ENCODE measurements at regions not wholly inside any gene's neighbourhood (a gene's known extent, or its start where the extent isn't known, plus 50 kb on each side); places are given as distances from the start of the nearest gene placed in this dataset.
"Not testable (repeated sequence)": the region's sequence is repeated elsewhere in the genome, so short reads cannot be mapped to it uniquely, and the experiment has no call there.

DNA sequence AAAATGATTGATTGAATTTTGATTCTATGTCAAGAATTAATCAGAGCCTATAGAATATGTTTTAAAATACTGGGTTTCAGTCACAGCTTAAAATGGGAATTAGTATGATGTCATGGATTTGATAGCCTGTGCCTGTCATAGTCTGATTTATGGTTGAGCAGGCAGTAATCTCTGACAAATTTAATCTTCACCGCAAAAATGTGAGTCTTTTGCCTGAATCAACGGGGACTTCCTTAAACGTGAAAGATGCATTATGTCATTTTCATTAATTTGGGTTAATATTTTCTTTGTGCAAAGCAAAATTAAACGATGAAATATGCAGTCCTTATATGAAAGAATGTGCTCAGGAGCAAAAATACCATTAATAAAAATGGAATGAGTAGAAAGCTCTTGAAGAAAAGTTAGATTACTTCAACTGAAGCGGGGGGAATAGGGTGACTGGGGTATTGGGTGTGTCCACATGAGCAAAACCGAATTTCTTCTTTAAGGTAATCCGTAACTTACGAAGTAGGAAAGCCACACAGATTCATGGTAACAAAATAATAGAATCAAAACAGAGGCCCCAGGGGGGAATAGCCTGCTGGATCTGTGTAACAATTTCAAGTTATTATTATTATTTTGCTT, 339.6 kb upstream of the NOX3 start:
- no peak for DNase-seq

- no peak for DNase-seq
These were observed 336.3 kb upstream of the NOX3 start for GRCh38 chr6:155791891-155792290.

- no peak for DNase-seq
These were observed 335.5 kb upstream of the NOX3 start for GRCh38 chr6:155791186-155791585.

GRCh38 chr6:155787168-155787567, 331.5 kb upstream of the NOX3 start:
- DNase-seq: no peak

- no peak for DNase-seq
These were observed 330.9 kb upstream of the NOX3 start for GRCh38 chr6:155786528-155786927.

DNA sequence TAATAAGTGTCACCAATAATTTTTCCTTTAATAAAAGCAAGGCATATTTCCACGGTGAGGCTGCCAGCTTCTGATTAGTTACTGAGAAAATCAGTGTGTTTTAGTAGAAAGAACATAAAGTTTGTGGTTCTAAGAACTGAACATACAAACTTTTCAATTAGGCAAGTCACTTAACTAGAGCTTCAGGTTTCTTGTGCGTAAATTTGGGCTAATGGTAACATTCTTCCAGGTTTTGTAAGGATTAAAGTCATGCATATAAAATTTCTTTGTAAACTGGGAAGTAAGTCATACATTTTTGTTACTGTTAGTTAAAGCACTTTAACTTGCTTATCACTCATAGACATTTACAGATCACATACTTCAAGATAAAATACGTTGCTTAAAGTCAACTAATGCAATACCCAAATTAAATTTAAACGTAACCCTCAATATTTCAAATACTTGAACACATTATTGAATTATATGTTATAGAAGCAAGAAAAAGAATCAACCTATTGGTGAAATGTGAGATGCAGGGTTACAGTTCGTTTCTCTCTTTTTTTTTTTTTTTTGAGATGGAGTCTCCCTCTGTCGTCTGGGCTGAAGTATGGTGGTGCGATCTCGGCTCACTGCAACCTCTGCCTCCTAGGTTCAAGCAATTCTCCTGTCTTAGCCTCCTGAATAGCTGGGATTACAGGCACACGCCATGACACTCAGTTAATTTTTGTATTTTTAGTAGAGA, 327.3 kb upstream of the NOX3 start:
- no peak for DNase-seq

DNA sequence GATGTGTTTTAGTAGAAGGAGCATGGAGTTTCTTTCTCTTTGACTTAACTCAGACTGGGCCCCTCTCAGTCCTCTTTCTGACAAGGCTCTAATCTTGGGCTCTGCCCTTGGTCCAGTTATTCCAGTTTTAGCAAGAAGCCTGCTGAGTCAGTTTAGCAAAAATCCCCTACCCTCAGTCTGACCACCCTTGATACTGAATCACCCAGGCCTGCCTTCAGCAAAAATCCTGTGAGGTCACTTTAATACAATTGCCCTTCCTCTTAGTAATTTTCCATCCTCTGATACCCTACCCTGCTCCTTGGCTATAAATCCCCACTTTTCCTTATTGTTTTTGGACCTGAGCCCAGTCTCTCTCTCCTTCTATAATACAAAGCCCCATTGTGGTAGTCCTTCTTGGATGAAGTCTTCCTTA, 326.7 kb upstream of the NOX3 start:
- DNase-seq: peak in 1 of 2 experiments; percentile 42

GRCh38 chr6:155779456-155779855, 323.8 kb upstream of the NOX3 start:
- DNase-seq: no peak

DNA sequence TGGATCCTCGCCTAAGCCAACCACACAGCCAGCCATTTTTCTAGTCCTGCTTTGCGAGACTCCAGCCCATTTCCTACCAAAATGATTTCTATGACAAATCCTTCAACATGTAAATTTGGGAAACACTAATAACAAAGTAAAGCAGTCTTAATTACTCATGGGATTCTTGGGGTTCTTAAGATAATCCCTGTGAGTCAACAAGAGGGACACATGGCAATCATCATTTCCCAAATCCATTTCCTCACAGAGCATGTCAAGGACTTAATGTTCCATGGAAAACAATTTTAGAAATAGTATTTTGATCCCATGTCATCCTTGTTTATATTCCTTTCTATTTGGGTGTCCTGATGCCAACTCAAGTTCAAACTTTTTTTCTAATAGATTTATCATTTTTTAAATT, 322.7 kb upstream of the NOX3 start:
- DNase-seq: no peak

DNA sequence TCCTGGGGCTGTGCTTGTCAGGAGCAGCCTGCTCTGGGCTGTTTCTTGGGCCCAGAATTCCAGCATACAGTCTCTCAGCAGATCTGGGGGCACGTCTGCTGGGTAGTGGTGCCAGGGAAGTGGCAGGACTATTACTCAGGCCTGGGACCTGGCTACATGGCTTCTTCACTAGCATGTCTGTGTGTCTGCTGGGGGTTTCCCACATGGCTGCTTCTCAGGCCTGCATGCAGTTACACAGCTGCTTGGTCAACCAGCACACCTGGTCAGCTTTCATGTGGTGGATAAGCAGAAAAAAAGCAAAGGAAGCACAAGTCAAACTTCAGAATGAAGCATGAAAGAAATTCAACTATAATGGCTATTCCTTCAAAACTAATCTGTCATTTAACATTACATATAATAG, 316.2 kb upstream of the NOX3 start:
- DNase-seq: no peak

GRCh38 chr6:155770856-155771255, 315.2 kb upstream of the NOX3 start:
- DNase-seq: no peak

DNA sequence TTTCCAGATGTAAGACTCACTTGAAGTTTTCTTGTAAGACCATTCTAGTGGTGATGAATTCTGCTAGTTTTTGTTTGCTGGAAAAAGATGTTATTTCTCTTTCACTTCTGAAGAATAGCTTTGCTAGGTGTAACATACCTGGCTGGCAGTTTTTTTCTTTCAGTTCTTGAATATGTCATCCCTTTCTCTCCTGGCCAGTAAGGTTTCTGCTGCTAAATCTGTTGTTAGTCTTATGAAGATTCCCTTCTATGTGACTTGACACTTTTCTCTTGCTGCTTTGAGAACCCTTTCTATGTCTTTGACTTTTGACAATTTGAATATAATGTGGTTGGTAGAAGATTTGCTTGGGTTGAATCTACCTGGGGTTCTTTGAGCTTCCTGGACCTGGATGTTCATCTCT, 314.7 kb upstream of the NOX3 start:
- no peak for DNase-seq

- DNase-seq: no peak
These were observed 309.9 kb upstream of the NOX3 start for GRCh38 chr6:155765275-155766194.

DNA sequence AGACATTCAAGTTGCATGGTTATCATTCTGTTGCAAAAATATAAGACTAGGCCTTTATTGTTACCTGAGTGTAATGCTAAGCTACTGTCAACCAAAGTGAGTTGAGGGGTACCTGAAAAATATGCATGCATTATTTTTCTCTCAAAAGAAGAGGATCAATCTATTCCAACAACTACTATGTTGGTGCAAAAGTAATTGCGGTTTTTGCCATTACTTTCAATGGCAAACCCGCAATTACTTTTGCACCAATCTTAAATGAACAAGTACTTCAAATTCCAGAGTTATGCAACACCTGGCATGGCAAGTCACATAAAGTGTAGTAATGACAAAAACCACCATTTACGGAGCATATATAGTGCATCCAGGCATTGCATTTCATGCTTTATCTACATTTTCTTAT, 307.0 kb upstream of the NOX3 start:
- no peak for DNase-seq

GRCh38 chr6:155755452-155755851, 299.8 kb upstream of the NOX3 start:
- DNase-seq: no peak

DNA sequence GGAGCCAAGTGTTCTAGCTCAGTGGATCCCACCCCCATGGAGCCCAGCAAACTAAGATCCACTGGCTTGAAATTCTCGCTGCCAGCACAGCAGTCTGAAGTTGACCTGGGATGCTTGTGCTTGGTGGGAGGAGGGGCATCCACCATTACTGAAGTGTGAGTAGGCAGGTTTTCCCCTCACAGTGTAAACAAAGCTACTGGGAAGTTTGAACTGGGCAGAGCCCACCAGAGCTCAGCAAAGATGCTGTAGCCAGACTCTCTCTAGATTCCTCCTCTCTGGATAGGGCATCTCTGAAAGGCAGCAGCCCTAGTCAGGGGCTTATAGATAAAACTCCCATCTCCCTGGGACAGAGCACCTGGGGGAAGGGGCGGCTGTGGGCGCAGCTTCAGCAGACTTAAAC, 293.1 kb upstream of the NOX3 start:
- DNase-seq: not testable (repeated sequence)

DNA sequence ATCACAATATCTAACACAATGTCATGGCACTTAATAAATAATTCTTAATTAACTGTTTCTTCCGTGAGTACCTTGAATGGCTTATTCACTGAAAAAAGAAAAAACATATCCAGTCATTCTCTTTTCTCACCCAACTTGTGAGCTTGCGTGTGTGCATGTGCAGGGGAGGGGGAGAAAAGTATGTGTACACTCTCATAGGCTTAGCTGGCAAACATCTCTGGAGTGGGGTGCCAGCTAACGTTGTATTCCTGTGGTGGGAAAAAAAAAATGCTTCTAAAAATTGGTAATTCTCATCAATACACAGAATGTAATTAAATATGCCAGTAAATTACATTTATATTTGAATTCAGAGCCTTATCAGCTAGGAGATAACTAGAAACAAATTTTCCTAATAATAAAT, 291.9 kb upstream of the NOX3 start:
- no peak for DNase-seq

DNA sequence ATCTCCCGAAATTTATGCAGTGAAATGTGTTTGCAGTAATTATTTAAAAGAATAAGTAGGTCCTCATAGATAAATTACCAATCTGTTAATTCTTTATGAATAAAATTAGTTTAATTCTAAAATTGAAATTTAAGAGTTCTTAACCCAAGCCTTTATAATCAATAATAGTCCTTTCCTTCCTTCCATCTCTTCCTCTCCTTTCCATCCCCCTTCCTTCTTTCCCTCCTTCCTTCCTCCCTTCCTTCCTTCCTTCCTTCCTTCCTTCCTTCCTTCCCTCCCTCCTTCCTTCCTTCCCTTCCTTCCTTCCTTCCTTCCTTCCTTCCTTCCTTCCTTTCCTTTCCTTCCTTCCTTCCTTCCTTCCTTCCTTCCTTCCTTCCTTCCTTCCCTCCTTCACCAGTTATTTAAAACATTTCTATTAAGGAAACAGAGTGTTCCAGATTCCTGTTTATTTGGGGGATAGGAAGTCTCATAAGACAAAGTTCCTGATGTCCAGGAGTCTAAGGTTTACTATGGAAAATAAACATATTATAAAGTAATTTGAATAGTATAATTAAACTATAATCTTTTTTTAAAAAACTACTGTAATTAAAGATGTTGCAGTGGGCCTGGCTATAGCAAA, 285.3 kb upstream of the NOX3 start:
- no peak for DNase-seq

DNA sequence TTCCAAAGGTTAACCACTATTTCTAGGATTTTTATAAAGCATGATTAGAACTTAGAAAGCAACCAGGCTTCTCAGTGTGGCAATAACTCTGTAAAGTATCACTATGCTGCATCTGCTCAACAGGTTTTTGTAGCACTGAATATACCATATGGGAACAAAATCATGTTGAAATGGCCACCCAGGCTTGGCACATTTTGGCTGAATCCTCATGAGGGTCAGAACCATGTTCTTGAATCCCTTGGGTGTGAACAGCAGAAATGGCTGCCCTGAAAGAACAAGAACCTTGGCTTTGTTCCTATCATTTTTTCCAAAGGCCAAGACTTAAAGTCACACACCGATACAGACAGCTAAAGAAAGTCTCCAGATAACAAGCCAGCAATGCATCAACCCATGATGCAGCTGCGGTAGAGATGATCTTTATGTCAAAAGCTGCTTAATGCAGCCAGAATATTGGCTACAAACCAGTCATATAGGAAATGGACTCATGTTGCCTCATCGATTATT, 283.0 kb upstream of the NOX3 start:
- no peak for DNase-seq

DNA sequence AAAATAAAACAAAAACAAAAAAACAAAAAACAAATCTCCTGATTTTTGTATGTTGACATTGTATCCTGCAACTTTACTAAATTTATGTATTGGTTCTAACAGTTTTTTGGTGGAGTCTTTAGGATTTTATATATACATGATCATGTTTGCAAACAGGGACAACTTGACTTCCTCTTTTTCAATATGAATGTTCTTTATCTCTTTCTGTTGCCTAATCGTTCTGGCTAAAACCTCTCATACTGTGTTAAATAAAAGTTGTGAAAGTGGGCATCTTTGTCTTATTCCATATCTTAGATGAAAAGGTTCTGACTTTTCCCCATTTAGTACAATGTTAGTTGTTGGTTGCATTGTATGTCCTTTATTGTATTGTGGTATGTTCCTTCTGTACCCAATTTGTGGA, 261.7 kb upstream of the NOX3 start:
- no peak for DNase-seq

- DNase-seq: no peak
These were observed 255.1 kb upstream of the NOX3 start for GRCh38 chr6:155710704-155711103.

GRCh38 chr6:155709262-155709661, 253.6 kb upstream of the NOX3 start:
- DNase-seq: no peak

GRCh38 chr6:155708100-155708499, 252.5 kb upstream of the NOX3 start:
- no peak for DNase-seq

All from SW 1271 (cell line).